Endothelial cell of umbilical vein (primary cell): ENCODE measurements at regions not wholly inside any gene's neighbourhood (a gene's known extent, or its start where the extent isn't known, plus 50 kb on each side); places are given as distances from the start of the nearest gene placed in this dataset.

Experiments
- CTCF ChIP-seq, 2 donors: IDR thresholded peaks; 1 replicate in 1 of 2; 2 replicates in 1 of 2; pipeline ENCODE4 v1.5.1; 2011; ENCODE audit warnings: low read length in 2 of 2, mild to moderate bottlenecking in 2 of 2, moderate library complexity in 2 of 2, control low read depth in 1 of 2, inconsistent platforms in 1 of 2, low read depth in 1 of 2; ENCODE audit not compliant: insufficient read depth in 1 of 2; ENCODE audit errors: extremely low read depth in 1 of 2
- EZH2 ChIP-seq: IDR thresholded peaks from 2 replicates; pipeline ENCODE4 v1.6.1; 2012; ENCODE audit warnings: borderline replicate concordance, low read depth, mild to moderate bottlenecking, moderate library complexity, low read length, inconsistent platforms; ENCODE audit not compliant: severe bottlenecking
- MYC ChIP-seq: IDR thresholded peaks from one replicate; pipeline ENCODE4 v1.6.1; 2011; ENCODE audit warnings: mild to moderate bottlenecking, low read depth, low read length
- POLR2A ChIP-seq: IDR thresholded peaks from 2 replicates; pipeline ENCODE4 v1.6.1; 2012; ENCODE audit warnings: low read depth, mild to moderate bottlenecking, control low read depth, low read length
- POLR2AphosphoS5 ChIP-seq: IDR thresholded peaks from 2 replicates; pipeline ENCODE4 v1.6.1; 2012; ENCODE audit warnings: low read depth, mild to moderate bottlenecking, control low read depth, low read length, moderate library complexity; ENCODE audit not compliant: insufficient read depth
- TF ChIP-seq, protein P1 (sequence below): IDR thresholded peaks from 2 replicates; pipeline ENCODE4 v1.6.1; 2011; ENCODE audit not compliant: insufficient read depth, insufficient read length

GRCh38 chr22:26903030-26903856, 245.9 kb downstream of the MIAT start:
- no peak for TF ChIP-seq EZH2
- no peak for TF ChIP-seq CTCF (IDR thresholded peaks at IDR 0.05; ENCODE audit: extremely low read depth in 1 of 2, insufficient read depth in 1 of 2, low read depth in 1 of 2, low read length in 2 of 2)
- TF ChIP-seq, protein P1, sequence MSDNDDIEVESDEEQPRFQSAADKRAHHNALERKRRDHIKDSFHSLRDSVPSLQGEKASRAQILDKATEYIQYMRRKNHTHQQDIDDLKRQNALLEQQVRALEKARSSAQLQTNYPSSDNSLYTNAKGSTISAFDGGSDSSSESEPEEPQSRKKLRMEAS = no peak
- no peak for TF ChIP-seq POLR2AphosphoS5
- no peak for TF ChIP-seq MYC
- TF ChIP-seq POLR2A = no peak
